GM06990 (cell line): ENCODE measurements at regions not wholly inside any gene's neighbourhood (a gene's known extent, or its start where the extent isn't known, plus 50 kb on each side); places are given as distances from the start of the nearest gene placed in this dataset.

Source experiments
- DNase-seq: peaks from one replicate; pipeline ENCODE4 v3.0.0-alpha.2; 2011; ENCODE audit not compliant: insufficient read length; ENCODE audit errors: extremely low read depth
- H3K27me3 ChIP-seq: replicated peaks from 2 replicates; pipeline ENCODE4 v1.6.0; 2011; ENCODE audit warnings: low read length; ENCODE audit not compliant: control insufficient read depth, insufficient read depth
- H3K36me3 ChIP-seq: 2 replicates; pipeline ENCODE4 v1.5.1; 2011; ENCODE audit warnings: low read length; ENCODE audit not compliant: control insufficient read depth, insufficient read depth
- H3K4me3 ChIP-seq: replicated peaks from 2 replicates; pipeline ENCODE4 v1.5.1; 2011; ENCODE audit warnings: low read depth, mild to moderate bottlenecking, control low read depth, low read length
- TF ChIP-seq, protein P1 (sequence below): IDR thresholded peaks from 2 replicates; pipeline ENCODE4 v1.5.1; 2011; ENCODE audit warnings: low read length, control low read depth, mild to moderate bottlenecking, inconsistent platforms; ENCODE audit not compliant: insufficient read depth, poor library complexity, severe bottlenecking

DNA sequence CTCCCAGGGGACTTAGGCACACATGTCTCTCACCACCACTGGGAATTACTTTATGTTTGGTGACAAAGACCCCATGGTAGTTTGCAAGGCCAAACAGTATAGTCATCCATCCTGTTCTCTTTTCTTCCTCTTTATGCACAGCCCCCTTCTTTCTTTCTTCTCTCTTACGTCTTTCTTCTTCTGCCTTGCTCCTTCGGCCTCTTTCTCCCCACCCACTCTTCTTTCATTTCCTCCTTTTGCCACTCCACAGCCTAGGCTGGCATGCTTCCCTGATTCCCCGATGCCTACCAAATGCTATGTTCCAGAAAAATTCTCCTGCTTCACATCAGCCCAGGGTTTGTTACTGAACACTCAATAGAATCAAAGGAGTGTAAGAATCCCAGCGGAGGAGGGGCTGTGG is 62.4 kb upstream of the MKLN1 start:
- no peaks in the 10 kb centered on the region for H3K36me3 ChIP-seq
- TF ChIP-seq, protein P1, sequence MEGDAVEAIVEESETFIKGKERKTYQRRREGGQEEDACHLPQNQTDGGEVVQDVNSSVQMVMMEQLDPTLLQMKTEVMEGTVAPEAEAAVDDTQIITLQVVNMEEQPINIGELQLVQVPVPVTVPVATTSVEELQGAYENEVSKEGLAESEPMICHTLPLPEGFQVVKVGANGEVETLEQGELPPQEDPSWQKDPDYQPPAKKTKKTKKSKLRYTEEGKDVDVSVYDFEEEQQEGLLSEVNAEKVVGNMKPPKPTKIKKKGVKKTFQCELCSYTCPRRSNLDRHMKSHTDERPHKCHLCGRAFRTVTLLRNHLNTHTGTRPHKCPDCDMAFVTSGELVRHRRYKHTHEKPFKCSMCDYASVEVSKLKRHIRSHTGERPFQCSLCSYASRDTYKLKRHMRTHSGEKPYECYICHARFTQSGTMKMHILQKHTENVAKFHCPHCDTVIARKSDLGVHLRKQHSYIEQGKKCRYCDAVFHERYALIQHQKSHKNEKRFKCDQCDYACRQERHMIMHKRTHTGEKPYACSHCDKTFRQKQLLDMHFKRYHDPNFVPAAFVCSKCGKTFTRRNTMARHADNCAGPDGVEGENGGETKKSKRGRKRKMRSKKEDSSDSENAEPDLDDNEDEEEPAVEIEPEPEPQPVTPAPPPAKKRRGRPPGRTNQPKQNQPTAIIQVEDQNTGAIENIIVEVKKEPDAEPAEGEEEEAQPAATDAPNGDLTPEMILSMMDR = no peak
- no peak for DNase-seq
- H3K27me3 ChIP-seq = no peaks in the 10 kb centered on the region
- no peak overlapping the region for H3K4me3 ChIP-seq

DNA sequence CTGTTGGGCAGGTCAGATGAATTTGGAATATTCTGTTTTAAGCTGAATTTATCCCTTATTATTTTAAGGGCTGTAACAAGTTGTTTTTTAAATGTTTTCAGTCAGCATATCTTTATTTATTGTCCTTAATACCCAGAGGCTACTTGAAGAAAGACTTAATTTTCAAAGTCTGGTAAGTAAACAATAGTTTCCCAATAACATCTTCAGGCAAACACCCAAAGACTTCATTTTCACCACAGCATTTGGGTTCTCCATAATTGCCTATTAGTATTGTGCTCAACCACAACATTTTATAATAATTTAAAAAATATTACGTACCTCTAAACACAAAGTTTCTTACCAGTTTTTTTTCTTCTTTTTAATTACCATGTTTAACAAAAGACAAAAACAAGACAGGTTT is 60.0 kb upstream of the MKLN1 start:
- TF ChIP-seq, protein P1 = no peak
- no peaks in the 10 kb centered on the region for H3K36me3 ChIP-seq
- no peaks in the 10 kb centered on the region for H3K27me3 ChIP-seq
- H3K4me3 ChIP-seq = no peak overlapping the region
- no peak for DNase-seq

DNA sequence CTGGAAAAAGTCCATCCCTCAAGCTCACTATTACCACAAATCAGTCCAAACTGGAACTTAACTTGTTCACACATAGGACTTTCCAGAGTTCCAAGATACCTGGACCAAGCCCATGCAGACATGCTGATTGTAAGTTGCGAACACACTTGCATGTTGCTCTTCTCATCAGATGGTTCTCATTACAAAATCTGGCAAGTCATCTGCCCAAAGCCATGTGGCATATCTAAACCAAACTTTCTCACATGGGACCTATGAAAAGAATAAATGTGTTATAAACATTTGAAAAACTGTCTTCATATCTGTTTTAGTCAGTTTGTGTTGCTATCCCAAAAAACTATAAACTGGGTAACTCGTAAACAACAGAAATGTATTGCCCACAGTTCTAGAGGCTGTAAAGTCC is 58.8 kb upstream of the MKLN1 start:
- Histone ChIP-seq H3K4me3 (no peak overlapping the region), H3K36me3 (no peaks in the 10 kb centered on the region), H3K27me3 (no peaks in the 10 kb centered on the region)
- TF ChIP-seq, protein P1 = no peak
- DNase-seq = no peak

DNA sequence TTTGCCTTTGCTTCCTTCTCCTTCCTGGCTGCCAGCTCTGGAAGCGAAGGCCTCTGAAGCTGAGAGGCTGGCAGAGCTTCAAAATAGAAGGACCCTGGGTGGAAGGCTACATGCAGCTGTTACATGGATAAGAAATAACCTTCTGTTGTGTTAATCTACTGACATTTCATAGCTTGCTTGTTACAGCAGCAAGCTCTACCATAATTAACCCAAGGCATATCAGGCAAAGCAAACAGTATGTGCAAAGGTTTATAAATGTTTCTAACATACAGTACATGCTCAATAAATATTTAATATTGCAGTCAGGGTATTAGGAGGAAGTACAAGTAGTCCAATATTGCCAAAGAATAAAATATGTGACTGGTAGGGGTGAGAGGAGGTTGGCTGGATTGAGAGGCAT is 55.6 kb upstream of the MKLN1 start:
- TF ChIP-seq, protein P1 = no peak
- no peaks in the 10 kb centered on the region for H3K36me3 ChIP-seq
- no peak overlapping the region for H3K4me3 ChIP-seq
- no peak for DNase-seq
- H3K27me3 ChIP-seq = no peaks in the 10 kb centered on the region

DNA sequence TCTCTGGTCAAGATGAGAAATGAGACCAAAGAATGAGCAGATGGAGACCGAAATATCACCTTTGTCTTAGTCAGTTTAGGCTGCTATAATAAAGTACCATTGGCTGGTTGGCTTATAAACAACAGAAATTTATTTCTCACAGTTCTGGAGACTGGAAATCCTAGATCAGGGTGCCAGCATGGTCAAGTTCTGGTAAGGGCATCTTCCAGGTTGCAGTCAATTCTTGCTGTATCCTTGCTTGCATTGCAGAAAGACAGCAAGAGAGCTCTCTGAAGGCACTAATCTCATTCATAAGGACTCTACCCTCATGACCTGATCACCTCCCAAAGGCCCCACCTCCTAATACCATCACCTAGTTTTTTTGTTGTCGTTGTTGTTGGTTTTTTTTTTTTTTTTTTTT is 52.7 kb upstream of the MKLN1 start:
- Histone ChIP-seq H3K27me3 (no peaks in the 10 kb centered on the region), H3K4me3 (no peak overlapping the region), H3K36me3 (no peaks in the 10 kb centered on the region)
- DNase-seq = no peak
- TF ChIP-seq, protein P1 = no peak

DNA sequence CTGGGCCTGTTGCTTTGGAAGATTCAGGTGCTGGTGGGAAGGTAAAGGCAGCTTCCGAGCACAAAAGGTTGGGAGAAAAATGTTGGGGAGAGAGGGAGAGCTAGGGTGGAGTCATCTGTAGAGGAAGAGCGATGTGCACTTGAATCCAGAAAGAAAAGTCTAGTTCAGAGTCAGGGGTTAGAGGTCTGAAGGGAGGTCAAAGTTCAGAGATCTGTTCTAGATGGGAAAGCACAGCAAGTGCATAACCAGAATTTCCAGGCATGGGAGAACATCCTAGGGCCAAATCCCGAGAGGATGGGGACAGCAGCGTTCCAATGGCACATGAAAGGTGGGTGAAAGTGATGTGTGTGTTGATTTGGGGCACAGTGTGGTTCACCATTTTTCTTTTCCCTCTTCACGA is 51.5 kb upstream of the MKLN1 start:
- H3K4me3 ChIP-seq = no peak overlapping the region
- TF ChIP-seq, protein P1 = no peak
- H3K27me3 ChIP-seq = no peaks in the 10 kb centered on the region
- DNase-seq = no peak
- no peaks in the 10 kb centered on the region for H3K36me3 ChIP-seq
